H9 (cell line): ENCODE measurements at regions not wholly inside any gene's neighbourhood (a gene's known extent, or its start where the extent isn't known, plus 50 kb on each side); places are given as distances from the start of the nearest gene placed in this dataset.

ENCODE experiments used
- DNase-seq: peaks from one replicate; pipeline ENCODE4 v3.0.0-alpha.2; 2017
- H2AFZ ChIP-seq: one replicate; pipeline ENCODE4 v1.6.1; 2013; ENCODE audit warnings: mild to moderate bottlenecking, low read length, control low read depth, moderate library complexity
- H2AK5ac ChIP-seq: 2 replicates; pipeline ENCODE4 v1.6.1; 2013; ENCODE audit warnings: low read length, control low read depth, mixed read lengths; ENCODE audit not compliant: insufficient read length
- H2BK120ac ChIP-seq: one replicate; pipeline ENCODE4 v1.6.1; 2013; ENCODE audit warnings: low read depth, mild to moderate bottlenecking, low read length, control low read depth, inconsistent platforms; ENCODE audit not compliant: poor library complexity, severe bottlenecking
- H2BK12ac ChIP-seq: 2 replicates; pipeline ENCODE4 v1.6.1; 2013; ENCODE audit warnings: low read length, control low read depth, mixed read lengths, low read depth; ENCODE audit not compliant: insufficient read length
- H2BK15ac ChIP-seq: 2 replicates; pipeline ENCODE4 v1.6.1; 2013; ENCODE audit warnings: low read depth, low read length, control low read depth
- H2BK20ac ChIP-seq: one replicate; pipeline ENCODE4 v1.6.1; 2013; ENCODE audit warnings: low read depth, mild to moderate bottlenecking, low read length, control low read depth, inconsistent platforms; ENCODE audit not compliant: poor library complexity, severe bottlenecking
- H2BK5ac ChIP-seq: 2 replicates; pipeline ENCODE4 v1.6.1; 2013; ENCODE audit warnings: low read length, control low read depth, mixed read lengths; ENCODE audit not compliant: insufficient read length
- H3K14ac ChIP-seq: 2 replicates; pipeline ENCODE4 v1.6.1; 2013; ENCODE audit warnings: low read length, control low read depth; ENCODE audit not compliant: insufficient read depth
- H3K18ac ChIP-seq: 2 replicates; pipeline ENCODE4 v1.6.1; 2013; ENCODE audit warnings: low read depth, mild to moderate bottlenecking, mixed read lengths, low read length, control low read depth; ENCODE audit not compliant: insufficient read length
- H3K23ac ChIP-seq: 2 replicates; pipeline ENCODE4 v1.6.1; 2013; ENCODE audit warnings: low read length, control low read depth, mixed read lengths, low read depth; ENCODE audit not compliant: insufficient read length
- H3K23me2 ChIP-seq: 2 replicates; pipeline ENCODE4 v1.6.1; 2013; ENCODE audit warnings: low read depth, mild to moderate bottlenecking, mixed read lengths, low read length, control low read depth; ENCODE audit not compliant: insufficient read length, poor library complexity, severe bottlenecking
- H3K27ac ChIP-seq: 2 replicates; pipeline ENCODE4 v1.5.1; 2013; ENCODE audit warnings: low read length, control low read depth, mixed read lengths, low read depth; ENCODE audit not compliant: insufficient read length
- H3K27me3 ChIP-seq: 2 replicates; pipeline ENCODE4 v1.6.1; 2013; ENCODE audit warnings: low read length, control low read depth, inconsistent platforms; ENCODE audit not compliant: insufficient read depth
- H3K4ac ChIP-seq: 2 replicates; pipeline ENCODE4 v1.6.1; 2013; ENCODE audit warnings: low read depth, mild to moderate bottlenecking, control low read depth, inconsistent platforms, low read length, moderate library complexity
- H3K4me1 ChIP-seq: 2 replicates; pipeline ENCODE4 v1.6.1; 2013; ENCODE audit warnings: low read length, control low read depth, inconsistent platforms; ENCODE audit not compliant: insufficient read depth
- H3K4me2 ChIP-seq: 2 replicates; pipeline ENCODE4 v1.6.1; 2013; ENCODE audit warnings: low read length, control low read depth, mixed read lengths; ENCODE audit not compliant: insufficient read length, insufficient read depth
- H3K56ac ChIP-seq: 2 replicates; pipeline ENCODE4 v1.6.1; 2013; ENCODE audit warnings: low read depth, mild to moderate bottlenecking, mixed read lengths, low read length, control low read depth; ENCODE audit not compliant: insufficient read length
- H3K79me1 ChIP-seq: 2 replicates; pipeline ENCODE4 v1.6.1; 2013; ENCODE audit warnings: low read depth, mild to moderate bottlenecking, moderate library complexity, low read length, control low read depth, inconsistent platforms; ENCODE audit not compliant: insufficient read depth, poor library complexity, severe bottlenecking
- H3K79me2 ChIP-seq: 2 replicates; pipeline ENCODE4 v1.6.1; 2013; ENCODE audit warnings: low read length, control low read depth, inconsistent platforms; ENCODE audit not compliant: insufficient read depth
- H3K9ac ChIP-seq: 2 replicates; pipeline ENCODE4 v1.6.1; 2013; ENCODE audit warnings: low read length, control low read depth, mixed read lengths; ENCODE audit not compliant: insufficient read length; ENCODE audit errors: extremely low read depth
- H3K9me3 ChIP-seq: one replicate; pipeline ENCODE4 v1.6.1; 2013; ENCODE audit warnings: low read depth, low read length, inconsistent platforms; ENCODE audit not compliant: control insufficient read depth
- H3T11ph ChIP-seq: one replicate; pipeline ENCODE4 v1.6.1; 2013; ENCODE audit warnings: mild to moderate bottlenecking, low read length, control low read depth, inconsistent platforms
- H4K20me1 ChIP-seq: one replicate; pipeline ENCODE4 v1.6.1; 2013; ENCODE audit not compliant: control insufficient read depth, insufficient read length, insufficient read depth
- H4K5ac ChIP-seq: 2 replicates; pipeline ENCODE4 v1.6.1; 2013; ENCODE audit warnings: low read depth, mild to moderate bottlenecking, mixed read lengths, low read length, control low read depth; ENCODE audit not compliant: insufficient read length
- H4K8ac ChIP-seq: replicated peaks from 2 replicates; pipeline ENCODE4 v1.6.1; 2013; ENCODE audit warnings: low read length, control low read depth, mixed read lengths, low read depth; ENCODE audit not compliant: insufficient read length
- H4K91ac ChIP-seq: 2 replicates; pipeline ENCODE4 v1.6.1; 2013; ENCODE audit warnings: low read depth, mild to moderate bottlenecking, moderate library complexity, mixed read lengths, low read length, control low read depth; ENCODE audit not compliant: insufficient read length
- H3K27ac Mint-ChIP-seq, 3 experiments: 2 replicates in 2 of 3; 3 replicates in 1 of 3; pipeline ENCODE4 v1.8.0; 2020 to 2021; ENCODE audit warnings: mixed read lengths in 3 of 3, mild to moderate bottlenecking in 1 of 3, moderate library complexity in 1 of 3
- H3K27me3 Mint-ChIP-seq: 2 replicates; pipeline ENCODE4 v1.8.0; 2021; ENCODE audit warnings: low read depth, mild to moderate bottlenecking, moderate library complexity, mixed read lengths
- H3K36me3 Mint-ChIP-seq, 3 experiments: 2 replicates in 2 of 3; 3 replicates in 1 of 3; pipeline ENCODE4 v1.8.0; 2020 to 2021; ENCODE audit warnings: low read depth in 3 of 3, mixed read lengths in 3 of 3; ENCODE audit not compliant: insufficient read depth in 1 of 3
- H3K4me1 Mint-ChIP-seq, 2 experiments: 2 replicates each; pipeline ENCODE4 v1.8.0; 2020; ENCODE audit warnings: mixed read lengths in 2 of 2
- H3K4me3 Mint-ChIP-seq, 2 experiments: 2 replicates in 1 of 2; 3 replicates in 1 of 2; pipeline ENCODE4 v1.8.0; 2020 to 2021; ENCODE audit warnings: mild to moderate bottlenecking in 2 of 2, mixed read lengths in 2 of 2, moderate library complexity in 1 of 2
- H3K9me3 Mint-ChIP-seq, 2 experiments: 2 replicates in 1 of 2; 3 replicates in 1 of 2; pipeline ENCODE4 v1.8.0; 2020; ENCODE audit warnings: mild to moderate bottlenecking in 2 of 2, mixed read lengths in 2 of 2, moderate library complexity in 1 of 2
- WGBS: extraction: QIAGEN DNeasy Blood & Tissue Kit; methylation state at CpG from one replicate; pipeline ENCODE4 v1.1.7; 2013; ENCODE audit warnings: missing lambda C conversion rate, low lambda C conversion rate, mixed read lengths; ENCODE audit not compliant: insufficient read length; ENCODE audit errors: extremely low coverage; 5-methylcytosine and 5-hydroxymethylcytosine counted together
- TF ChIP-seq, protein P1 (sequence below): fragments of 200-600 bp; sonication (generic); conservative IDR thresholded peaks from 3 replicates; pipeline ENCODE4 v1.8.0; 2021; ENCODE audit warnings: antibody characterized with exemption, mild to moderate bottlenecking

DNA sequence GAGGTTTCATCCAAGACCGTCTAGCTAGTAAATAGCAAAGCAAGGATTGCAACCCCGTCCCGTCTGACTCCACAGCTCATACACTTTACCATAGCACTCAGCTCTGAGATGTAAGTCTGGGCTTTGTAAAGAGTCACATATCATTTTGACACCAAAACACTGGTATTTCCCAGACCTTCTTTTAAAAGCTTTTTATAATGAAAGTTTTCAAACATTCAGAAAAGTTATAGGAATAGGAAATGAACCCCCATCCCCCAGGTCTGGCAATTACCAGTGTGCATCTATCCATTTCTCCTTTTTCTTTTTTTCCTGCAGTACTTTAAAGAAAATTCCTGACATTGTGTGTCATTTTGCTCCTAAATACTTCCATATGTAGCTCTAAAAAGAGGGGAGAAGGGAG lies 183.6 kb upstream of the CCND2 start:
- Histone ChIP-seq H3K18ac (no peak overlapping the region), H2AK5ac (no peak overlapping the region), H3K4me2 (no peak overlapping the region), H4K5ac (no peak overlapping the region), H3K79me2 (no peaks in the 10 kb centered on the region), H3K9me3 (no peaks in the 10 kb centered on the region), H3K14ac (no peak overlapping the region), H2BK12ac (no peak overlapping the region), H3T11ph (no peak overlapping the region), H2BK120ac (no peak overlapping the region), H3K23me2 (no peaks in the 10 kb centered on the region), H3K27ac (no peak overlapping the region), H3K79me1 (no peaks in the 10 kb centered on the region), H3K23ac (no peak overlapping the region), H3K27me3 (no peaks in the 10 kb centered on the region), H3K56ac (no peak overlapping the region), H2BK20ac (no peak overlapping the region), H4K8ac (no peak overlapping the region), H3K4me1 (no peaks in the 10 kb centered on the region), H2BK15ac (no peak overlapping the region), H3K4ac (no peak overlapping the region), H3K9ac (no peak overlapping the region), H4K20me1 (no peaks in the 10 kb centered on the region), H4K91ac (no peak overlapping the region), H2BK5ac (no peak overlapping the region), H2AFZ (no peak overlapping the region)
- Mint-ChIP-seq H3K27me3 (peaks cover 2% of the 10 kb centered on the region; the same call in 1 of the 2 replicates), H3K36me3 (no peaks in the 10 kb centered on the region), H3K9me3 (no peaks in the 10 kb centered on the region), H3K27ac (no peak overlapping the region), H3K4me1 (peaks cover 0 to 5% of the 10 kb centered on the region in 2 experiments; a peak in 2 of 4 replicates), H3K4me3 (no peak overlapping the region)
- no peak for DNase-seq
- WGBS, result no CpG with 5 or more reads among the region's 3 CpGs
- TF ChIP-seq, protein P1, sequence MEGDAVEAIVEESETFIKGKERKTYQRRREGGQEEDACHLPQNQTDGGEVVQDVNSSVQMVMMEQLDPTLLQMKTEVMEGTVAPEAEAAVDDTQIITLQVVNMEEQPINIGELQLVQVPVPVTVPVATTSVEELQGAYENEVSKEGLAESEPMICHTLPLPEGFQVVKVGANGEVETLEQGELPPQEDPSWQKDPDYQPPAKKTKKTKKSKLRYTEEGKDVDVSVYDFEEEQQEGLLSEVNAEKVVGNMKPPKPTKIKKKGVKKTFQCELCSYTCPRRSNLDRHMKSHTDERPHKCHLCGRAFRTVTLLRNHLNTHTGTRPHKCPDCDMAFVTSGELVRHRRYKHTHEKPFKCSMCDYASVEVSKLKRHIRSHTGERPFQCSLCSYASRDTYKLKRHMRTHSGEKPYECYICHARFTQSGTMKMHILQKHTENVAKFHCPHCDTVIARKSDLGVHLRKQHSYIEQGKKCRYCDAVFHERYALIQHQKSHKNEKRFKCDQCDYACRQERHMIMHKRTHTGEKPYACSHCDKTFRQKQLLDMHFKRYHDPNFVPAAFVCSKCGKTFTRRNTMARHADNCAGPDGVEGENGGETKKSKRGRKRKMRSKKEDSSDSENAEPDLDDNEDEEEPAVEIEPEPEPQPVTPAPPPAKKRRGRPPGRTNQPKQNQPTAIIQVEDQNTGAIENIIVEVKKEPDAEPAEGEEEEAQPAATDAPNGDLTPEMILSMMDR, result no peak
